Coronary artery (tissue), 2 donors: ENCODE measurements at regions not wholly inside any gene's neighbourhood (a gene's known extent, or its start where the extent isn't known, plus 50 kb on each side); places are given as distances from the start of the nearest gene placed in this dataset.

Source experiments
- DNase-seq: peaks from one replicate; pipeline ENCODE4 v3.0.0-alpha.2; 2017; ENCODE audit warnings: low spot score
- H3K27ac ChIP-seq, 2 donors: fragments of 200-600 bp; sonication (generic); one replicate each; pipeline ENCODE4 v1.5.1; 2016 to 2019
- H3K4me3 ChIP-seq: fragments of 200-600 bp; sonication (generic); 2 replicates; pipeline ENCODE4 v1.5.1; 2016; ENCODE audit warnings: mild to moderate bottlenecking, moderate library complexity
- CTCF ChIP-seq: fragments of 200-600 bp; sonication (generic); IDR thresholded peaks from one replicate; pipeline ENCODE4 v1.5.1; 2019; ENCODE audit warnings: antibody characterized with exemption

- DNase-seq = peak; percentile 54
- no peak overlapping the region for H3K4me3 ChIP-seq
- H3K27ac ChIP-seq = no peak overlapping the region
- no peak for TF ChIP-seq CTCF
These were observed 252.1 kb downstream of the CYP26B1 start for GRCh38 chr2:71895320-71896161.

DNA sequence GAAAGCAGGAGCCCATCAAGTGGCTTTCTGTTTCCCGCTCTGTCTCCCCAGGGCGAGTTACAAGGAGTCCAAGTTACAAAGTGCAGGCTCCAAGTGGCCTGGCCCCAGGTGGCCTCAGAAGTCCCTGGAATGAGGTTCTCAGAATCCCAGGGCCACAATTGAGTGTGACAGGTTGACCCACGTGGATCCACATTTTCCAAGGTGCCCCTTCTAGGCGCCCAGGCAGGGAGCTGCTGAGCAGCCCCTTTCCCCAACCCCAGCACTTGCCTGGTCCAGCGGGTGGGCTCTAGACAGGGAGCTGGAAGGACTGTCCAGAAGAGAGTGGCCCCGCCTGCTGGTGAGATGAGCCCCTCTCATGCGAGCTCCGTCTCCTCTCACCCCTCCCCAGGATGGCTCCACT lies 253.4 kb downstream of the CYP26B1 start:
- no peak overlapping the region for H3K27ac ChIP-seq
- TF ChIP-seq CTCF = no peak
- no peak overlapping the region for H3K4me3 ChIP-seq
- peak; percentile 62 for DNase-seq

DNA sequence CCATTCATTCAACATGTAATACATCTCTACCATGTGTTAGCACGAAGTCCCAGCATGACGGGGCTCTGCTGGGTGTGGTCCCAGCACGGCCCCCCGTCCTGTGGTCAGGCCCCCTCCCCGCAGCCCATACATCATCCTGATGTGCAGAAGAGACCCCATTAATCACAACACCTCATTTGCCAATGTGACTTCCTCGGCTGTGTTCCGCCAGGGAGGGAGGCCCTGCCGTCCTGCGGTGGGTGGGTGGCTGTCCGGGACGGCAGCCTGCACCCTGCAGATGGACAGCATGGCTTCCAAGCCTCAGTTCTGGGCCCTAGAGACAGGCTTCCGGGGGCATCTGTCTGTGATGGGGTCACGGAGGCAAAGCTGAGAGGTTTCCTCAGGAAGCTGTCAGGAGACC lies 254.0 kb downstream of the CYP26B1 start:
- no peak for TF ChIP-seq CTCF
- DNase-seq = peak; percentile 47
- no peak overlapping the region for H3K27ac ChIP-seq
- no peak overlapping the region for H3K4me3 ChIP-seq

GRCh38 chr2:71892896-71893295 lies 254.8 kb downstream of the CYP26B1 start:
- no peak for TF ChIP-seq CTCF
- no peak overlapping the region for H3K27ac ChIP-seq
- no peak for DNase-seq
- H3K4me3 ChIP-seq = no peak overlapping the region

GRCh38 chr2:71892423-71892730 lies 255.3 kb downstream of the CYP26B1 start:
- no peak overlapping the region for H3K4me3 ChIP-seq
- H3K27ac ChIP-seq = no peak overlapping the region
- no peak for TF ChIP-seq CTCF
- no peak for DNase-seq

DNA sequence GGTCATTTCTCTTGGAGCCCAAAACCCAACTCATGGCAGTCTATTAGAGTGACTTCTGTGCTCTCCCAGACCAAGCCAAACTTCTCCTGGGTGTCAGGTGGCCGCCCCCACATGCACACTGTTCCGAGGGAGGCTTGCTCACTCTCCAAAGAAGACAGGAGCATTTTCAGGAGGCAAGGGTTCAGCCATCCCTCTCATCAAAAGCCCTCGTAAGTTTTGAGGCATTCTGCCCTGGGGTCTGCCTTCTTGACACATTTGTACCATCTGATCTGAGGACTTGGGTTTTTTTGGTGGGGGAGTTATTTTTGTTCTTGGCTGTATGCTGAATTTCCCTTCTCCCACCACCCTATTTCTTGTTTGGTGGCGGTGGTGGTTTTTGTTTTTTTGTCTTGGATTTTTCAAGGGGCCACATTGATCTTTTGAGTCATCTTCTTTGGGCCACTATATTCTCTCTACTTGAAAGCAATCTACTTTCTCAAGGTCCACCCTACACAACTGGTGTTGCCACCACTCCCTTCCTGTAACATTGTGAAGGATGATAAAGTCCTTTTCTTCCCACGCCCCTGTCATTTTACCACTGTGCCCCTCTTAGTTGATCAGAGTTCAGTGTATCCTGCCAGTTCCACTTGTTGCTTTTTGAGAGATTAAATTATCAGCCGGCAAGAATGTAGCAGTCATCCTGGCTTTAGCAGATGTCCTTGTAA lies 255.8 kb downstream of the CYP26B1 start:
- Histone ChIP-seq H3K4me3 (no peak overlapping the region), H3K27ac (no peak overlapping the region)
- no peak for TF ChIP-seq CTCF
- peak; percentile 46 for DNase-seq

DNA sequence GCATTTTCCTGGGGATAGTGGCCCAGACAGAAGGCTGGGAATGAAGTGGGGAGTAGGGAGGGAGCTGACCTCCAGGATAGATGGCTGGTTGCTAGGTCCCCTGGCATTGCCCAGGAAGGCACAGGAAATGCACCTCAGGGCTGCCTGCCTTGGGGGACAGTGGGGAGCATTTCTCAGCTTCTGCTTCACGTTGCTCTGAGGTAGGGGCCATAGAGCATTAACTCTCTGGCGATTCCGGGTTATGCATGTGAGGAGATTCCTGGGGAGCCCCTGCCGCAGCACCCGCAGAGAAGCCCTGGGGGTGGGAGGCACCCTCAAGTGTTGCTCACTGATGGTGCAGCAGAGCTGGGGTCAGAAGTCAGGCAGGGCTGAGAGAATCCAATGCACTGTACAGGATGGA lies 256.5 kb downstream of the CYP26B1 start:
- peak; percentile 46 for DNase-seq

More for the DNA sequence above, 256.5 kb downstream of the CYP26B1 start:
- H3K4me3 ChIP-seq = no peak overlapping the region
- H3K27ac ChIP-seq = no peak overlapping the region
- no peak for TF ChIP-seq CTCF
